Lower leg skin (tissue), 3 donors: ENCODE measurements at regions not wholly inside any gene's neighbourhood (a gene's known extent, or its start where the extent isn't known, plus 50 kb on each side); places are given as distances from the start of the nearest gene placed in this dataset.

Source experiments
- CTCF ChIP-seq, 3 donors: fragments of 450-650 bp; IDR thresholded peaks; one replicate each; pipeline ENCODE4 v1.5.1; 2016; ENCODE audit warnings: antibody characterized with exemption in 3 of 3, mild to moderate bottlenecking in 3 of 3, moderate library complexity in 2 of 3
- POLR2A ChIP-seq, 2 donors: fragments of 450-650 bp; IDR thresholded peaks; one replicate each; pipeline ENCODE4 v1.6.1; 2016 to 2017; ENCODE audit warnings: antibody characterized with exemption in 2 of 2, mild to moderate bottlenecking in 1 of 2, moderate library complexity in 1 of 2

- no peak for TF ChIP-seq CTCF (IDR thresholded peaks at IDR 0.05)
- no peak for TF ChIP-seq POLR2A (IDR thresholded peaks at IDR 0.05)
These were observed 1038.1 kb downstream of the SUCLG1 start for GRCh38 chr2:83420993-83421392.
